Sigmoid colon (tissue), 4 donors: ENCODE measurements at regions not wholly inside any gene's neighbourhood (a gene's known extent, or its start where the extent isn't known, plus 50 kb on each side); places are given as distances from the start of the nearest gene placed in this dataset.

Source experiments
- EP300 ChIP-seq, 4 donors: sonication (generic); formaldehyde crosslinking; IDR thresholded peaks; one replicate each; pipeline ENCODE4 v1.6.1; 2017; ENCODE audit warnings: antibody characterized with exemption in 4 of 4
- POLR2AphosphoS5 ChIP-seq, 4 donors: sonication (generic); formaldehyde crosslinking; IDR thresholded peaks; one replicate each; pipeline ENCODE4 v1.6.1; 2017; ENCODE audit warnings: antibody characterized with exemption in 4 of 4
- TF ChIP-seq, protein P1 (sequence below), 4 experiments: fragments of 450-650 bp in 3 of 4; fragments of 200-600 bp in 1 of 4; IDR thresholded peaks; one replicate each; pipeline ENCODE4 v1.5.1; 2016 to 2019; ENCODE audit warnings: antibody characterized with exemption in 4 of 4, mild to moderate bottlenecking in 3 of 4, moderate library complexity in 2 of 4

DNA sequence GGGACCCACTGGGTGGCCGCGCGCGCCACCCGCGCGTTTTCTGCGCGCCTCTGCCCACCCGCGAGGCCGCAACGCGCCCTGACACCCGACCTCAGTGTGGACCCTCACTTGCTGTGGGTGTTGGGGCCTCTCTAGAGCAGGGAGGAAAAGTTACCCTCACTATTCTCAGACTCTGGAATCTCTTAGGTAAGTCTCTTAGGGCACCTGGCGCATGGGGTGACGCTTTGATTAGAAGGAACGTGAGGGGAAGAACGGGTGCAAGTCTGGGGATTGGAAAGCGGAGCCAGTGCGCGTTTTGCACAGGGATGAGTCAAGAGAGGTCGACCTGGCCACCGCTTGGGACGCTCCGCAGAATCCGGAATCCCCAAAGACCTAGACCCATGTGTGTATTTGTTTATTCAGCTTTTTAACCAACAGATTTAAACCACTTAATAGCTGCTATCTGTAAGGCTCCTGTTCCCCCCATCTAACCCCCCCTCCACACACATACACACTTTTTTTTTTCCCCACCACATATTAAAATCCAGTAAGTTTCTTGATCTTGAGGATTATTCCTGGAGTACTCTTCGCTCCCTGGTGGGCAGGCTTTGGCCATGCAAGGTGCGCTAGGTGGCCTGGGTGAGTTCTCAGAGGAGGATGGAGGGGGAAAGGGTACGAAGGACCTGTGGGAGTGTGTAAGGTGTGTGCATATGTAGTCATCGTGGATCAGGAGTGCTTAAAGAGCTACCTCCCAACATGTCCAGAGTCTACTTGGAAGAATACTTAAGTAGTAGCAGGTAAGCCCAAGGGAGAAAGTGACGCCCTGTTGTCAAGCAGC is 169.1 kb upstream of the PPP1R3A start:
- TF ChIP-seq, protein P1, sequence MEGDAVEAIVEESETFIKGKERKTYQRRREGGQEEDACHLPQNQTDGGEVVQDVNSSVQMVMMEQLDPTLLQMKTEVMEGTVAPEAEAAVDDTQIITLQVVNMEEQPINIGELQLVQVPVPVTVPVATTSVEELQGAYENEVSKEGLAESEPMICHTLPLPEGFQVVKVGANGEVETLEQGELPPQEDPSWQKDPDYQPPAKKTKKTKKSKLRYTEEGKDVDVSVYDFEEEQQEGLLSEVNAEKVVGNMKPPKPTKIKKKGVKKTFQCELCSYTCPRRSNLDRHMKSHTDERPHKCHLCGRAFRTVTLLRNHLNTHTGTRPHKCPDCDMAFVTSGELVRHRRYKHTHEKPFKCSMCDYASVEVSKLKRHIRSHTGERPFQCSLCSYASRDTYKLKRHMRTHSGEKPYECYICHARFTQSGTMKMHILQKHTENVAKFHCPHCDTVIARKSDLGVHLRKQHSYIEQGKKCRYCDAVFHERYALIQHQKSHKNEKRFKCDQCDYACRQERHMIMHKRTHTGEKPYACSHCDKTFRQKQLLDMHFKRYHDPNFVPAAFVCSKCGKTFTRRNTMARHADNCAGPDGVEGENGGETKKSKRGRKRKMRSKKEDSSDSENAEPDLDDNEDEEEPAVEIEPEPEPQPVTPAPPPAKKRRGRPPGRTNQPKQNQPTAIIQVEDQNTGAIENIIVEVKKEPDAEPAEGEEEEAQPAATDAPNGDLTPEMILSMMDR (IDR thresholded peaks at IDR 0.05): no peak
- no peak for TF ChIP-seq EP300 (IDR thresholded peaks at IDR 0.05)
- TF ChIP-seq POLR2AphosphoS5 (IDR thresholded peaks at IDR 0.05): no peak
